ENCODE measurements at regions not wholly inside any gene's neighbourhood (a gene's known extent, or its start where the extent isn't known, plus 50 kb on each side); places are given as distances from the start of the nearest gene placed in this dataset.

- Histone ChIP-seq H3K4me1 (ENCODE audit: control insufficient read depth, insufficient read depth, low read length) (no peaks in the 10 kb centered on the region), H3K9me3 (ENCODE audit: control insufficient read depth, insufficient read depth, low read depth, low read length) (no peaks in the 10 kb centered on the region), H3K27me3 (ENCODE audit: control insufficient read depth, insufficient read depth, low read length) (no peaks in the 10 kb centered on the region), H3K36me3 (ENCODE audit: control insufficient read depth, insufficient read depth, low read length) (no peaks in the 10 kb centered on the region), H3K27ac (ENCODE audit: low read length) (no peak overlapping the region), H3K4me3 (ENCODE audit: low read depth in 2 of 2, low read length in 2 of 2) (no peak overlapping the region)
- intact Hi-C loops (cut with micrococcal nuclease; ENCODE audit: unreplicated experiment) (no loop called here), in situ Hi-C loops (cut with HindIII; ENCODE audit: low pct_unique_long_range_greater_than_20kb, low sequenced_read_pairs) (no loop called here)
- TF ChIP-seq TCF7L2 (IDR thresholded peaks at IDR 0.05; ENCODE audit: low read depth, low read length): no peak
- TF ChIP-seq SIN3A (IDR thresholded peaks at IDR 0.05; ENCODE audit: borderline replicate concordance, insufficient read depth, low read depth, low read length): no peak
- no peak for TF ChIP-seq CTCF (IDR thresholded peaks at IDR 0.05)
- TF ChIP-seq REST (IDR thresholded peaks at IDR 0.05; ENCODE audit: insufficient read depth in 1 of 2, low read depth in 2 of 2, low read length in 1 of 2): no peak
- no peak for TF ChIP-seq POLR2AphosphoS5 (IDR thresholded peaks at IDR 0.05; ENCODE audit: low read depth, low read length)
- ATAC-seq: no peak
- DNase-seq (ENCODE audit: low read depth, low spot score): no peak
- no TSS peak for BruUV-seq (replicated peaks)
- POLR2A ChIA-PET: no interaction called here
- CTCF ChIA-PET: no interaction called here
Observed at GRCh38 chr2:103327966-103328365, 566.1 kb downstream of the TMEM182 start.

GRCh38 chr2:103335403-103335802 lies 573.6 kb downstream of the TMEM182 start:
- no peak overlapping the region for H3K27ac ChIP-seq (ENCODE audit: low read length)
- H3K4me3 ChIP-seq (ENCODE audit: low read depth in 2 of 2, low read length in 2 of 2): no peak overlapping the region
- intact Hi-C loops (cut with micrococcal nuclease; ENCODE audit: unreplicated experiment) (no loop called here), in situ Hi-C loops (cut with HindIII; ENCODE audit: low pct_unique_long_range_greater_than_20kb, low sequenced_read_pairs) (no loop called here)
- DNase-seq (ENCODE audit: low read depth, low spot score) (no peak), ATAC-seq (no peak)
- H3K36me3 ChIP-seq (ENCODE audit: control insufficient read depth, insufficient read depth, low read length): no peaks in the 10 kb centered on the region
- POLR2A ChIA-PET: no interaction called here
- BruUV-seq (replicated peaks): no TSS peak
- H3K27me3 ChIP-seq (ENCODE audit: control insufficient read depth, insufficient read depth, low read length): no peaks in the 10 kb centered on the region
- H3K4me1 ChIP-seq (ENCODE audit: control insufficient read depth, insufficient read depth, low read length): no peaks in the 10 kb centered on the region
- CTCF ChIA-PET: no interaction called here
- H3K9me3 ChIP-seq (ENCODE audit: control insufficient read depth, insufficient read depth, low read depth, low read length): no peaks in the 10 kb centered on the region
- TF ChIP-seq CTCF (IDR thresholded peaks at IDR 0.05) (no peak), SIN3A (IDR thresholded peaks at IDR 0.05; ENCODE audit: borderline replicate concordance, insufficient read depth, low read depth, low read length) (no peak), POLR2AphosphoS5 (IDR thresholded peaks at IDR 0.05; ENCODE audit: low read depth, low read length) (no peak), TCF7L2 (IDR thresholded peaks at IDR 0.05; ENCODE audit: low read depth, low read length) (no peak), REST (IDR thresholded peaks at IDR 0.05; ENCODE audit: insufficient read depth in 1 of 2, low read depth in 2 of 2, low read length in 1 of 2) (no peak)

All from Panc1 (cell line).